ENCODE measurements at regions not wholly inside any gene's neighbourhood (a gene's known extent, or its start where the extent isn't known, plus 50 kb on each side); places are given as distances from the start of the nearest gene placed in this dataset.
"Not testable (repeated sequence)": the region's sequence is repeated elsewhere in the genome, so short reads cannot be mapped to it uniquely, and the experiment has no call there.

- DNase-seq (ENCODE audit: low read depth): no peak
Measured at GRCh38 chr10:9399275-9399983, 1344.9 kb downstream of the GATA3 start.

GRCh38 chr10:9402067-9402466 is 1347.6 kb downstream of the GATA3 start:
- DNase-seq (ENCODE audit: low read depth): not testable (repeated sequence)

GRCh38 chr10:9402507-9403195 is 1348.2 kb downstream of the GATA3 start:
- DNase-seq (ENCODE audit: low read depth): not testable (repeated sequence)

- DNase-seq (ENCODE audit: low read depth): not testable (repeated sequence)
Measured at GRCh38 chr10:9407201-9407600, 1352.7 kb downstream of the GATA3 start.

- DNase-seq (ENCODE audit: low read depth): no peak
Measured at GRCh38 chr10:9416331-9416730, 1361.8 kb downstream of the GATA3 start.

- no peak for DNase-seq (ENCODE audit: low read depth)
Measured at GRCh38 chr10:9419757-9420156, 1365.3 kb downstream of the GATA3 start.

GRCh38 chr10:9427209-9427608 is 1372.7 kb downstream of the GATA3 start:
- DNase-seq (ENCODE audit: low read depth): no peak

- DNase-seq (ENCODE audit: low read depth): no peak
Measured at GRCh38 chr10:9437131-9437530, 1382.6 kb downstream of the GATA3 start.

- no peak for DNase-seq (ENCODE audit: low read depth)
Measured at GRCh38 chr10:9443758-9444157, 1389.3 kb downstream of the GATA3 start.

GRCh38 chr10:9449530-9449929 is 1395.0 kb downstream of the GATA3 start:
- DNase-seq (ENCODE audit: low read depth): no peak

GRCh38 chr10:9450801-9451200 is 1396.3 kb downstream of the GATA3 start:
- no peak for DNase-seq (ENCODE audit: low read depth)

- DNase-seq (ENCODE audit: low read depth): no peak
Measured at GRCh38 chr10:9451211-9451773, 1396.8 kb downstream of the GATA3 start.

GRCh38 chr10:9452056-9452455 is 1397.6 kb downstream of the GATA3 start:
- DNase-seq (ENCODE audit: low read depth): no peak

- not testable (repeated sequence) for DNase-seq (ENCODE audit: low read depth)
Measured at GRCh38 chr10:9453871-9454270, 1399.4 kb downstream of the GATA3 start.

- DNase-seq (ENCODE audit: low read depth): no peak
Measured at GRCh38 chr10:9469663-9470205, 1415.2 kb downstream of the GATA3 start.

GRCh38 chr10:9470581-9470980 is 1416.1 kb downstream of the GATA3 start:
- DNase-seq (ENCODE audit: low read depth): no peak

- DNase-seq (ENCODE audit: low read depth): no peak
Measured at GRCh38 chr10:9501944-9502343, 1447.5 kb downstream of the GATA3 start.

GRCh38 chr10:9504227-9504626 is 1449.7 kb downstream of the GATA3 start:
- no peak for DNase-seq (ENCODE audit: low read depth)

GRCh38 chr10:9505546-9505945 is 1451.1 kb downstream of the GATA3 start:
- DNase-seq (ENCODE audit: low read depth): no peak

GRCh38 chr10:9508606-9509005 is 1454.1 kb downstream of the GATA3 start:
- no peak for DNase-seq (ENCODE audit: low read depth)

- no peak for DNase-seq (ENCODE audit: low read depth)
Measured at GRCh38 chr10:9510626-9511025, 1456.1 kb downstream of the GATA3 start.

GRCh38 chr10:9515922-9516321 is 1461.4 kb downstream of the GATA3 start:
- no peak for DNase-seq (ENCODE audit: low read depth)

GRCh38 chr10:9535744-9536143 is 1481.3 kb downstream of the GATA3 start:
- no peak for DNase-seq (ENCODE audit: low read depth)
